PC-3 (cell line): ENCODE measurements at regions not wholly inside any gene's neighbourhood (a gene's known extent, or its start where the extent isn't known, plus 50 kb on each side); places are given as distances from the start of the nearest gene placed in this dataset.

ENCODE experiments used
- EZH2 ChIP-seq: fragments of 300-600 bp; sonication (generic); IDR thresholded peaks from one replicate; pipeline ENCODE4 v1.6.1; 2017; ENCODE audit warnings: antibody characterized with exemption, mild to moderate bottlenecking, low read length; ENCODE audit not compliant: unreplicated experiment
- TF ChIP-seq, protein P1 (sequence below): fragments of 300-600 bp; sonication (generic); conservative IDR thresholded peaks from 2 replicates; pipeline ENCODE4 v1.5.1; 2017; ENCODE audit warnings: antibody characterized with exemption, low read depth, mild to moderate bottlenecking, low read length

GRCh38 chr22:22403771-22404170 is 104.8 kb downstream of the ZNF280B start:
- TF ChIP-seq, protein P1, sequence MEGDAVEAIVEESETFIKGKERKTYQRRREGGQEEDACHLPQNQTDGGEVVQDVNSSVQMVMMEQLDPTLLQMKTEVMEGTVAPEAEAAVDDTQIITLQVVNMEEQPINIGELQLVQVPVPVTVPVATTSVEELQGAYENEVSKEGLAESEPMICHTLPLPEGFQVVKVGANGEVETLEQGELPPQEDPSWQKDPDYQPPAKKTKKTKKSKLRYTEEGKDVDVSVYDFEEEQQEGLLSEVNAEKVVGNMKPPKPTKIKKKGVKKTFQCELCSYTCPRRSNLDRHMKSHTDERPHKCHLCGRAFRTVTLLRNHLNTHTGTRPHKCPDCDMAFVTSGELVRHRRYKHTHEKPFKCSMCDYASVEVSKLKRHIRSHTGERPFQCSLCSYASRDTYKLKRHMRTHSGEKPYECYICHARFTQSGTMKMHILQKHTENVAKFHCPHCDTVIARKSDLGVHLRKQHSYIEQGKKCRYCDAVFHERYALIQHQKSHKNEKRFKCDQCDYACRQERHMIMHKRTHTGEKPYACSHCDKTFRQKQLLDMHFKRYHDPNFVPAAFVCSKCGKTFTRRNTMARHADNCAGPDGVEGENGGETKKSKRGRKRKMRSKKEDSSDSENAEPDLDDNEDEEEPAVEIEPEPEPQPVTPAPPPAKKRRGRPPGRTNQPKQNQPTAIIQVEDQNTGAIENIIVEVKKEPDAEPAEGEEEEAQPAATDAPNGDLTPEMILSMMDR: no peak
- no peak for TF ChIP-seq EZH2
